Activated naive CD4-positive, alpha-beta T cell treated with anti-CD3 and anti-CD28 coated beads, Interleukin-2, amount 50 U/mL, for 72 hours (primary cell): ENCODE measurements at regions not wholly inside any gene's neighbourhood (a gene's known extent, or its start where the extent isn't known, plus 50 kb on each side); places are given as distances from the start of the nearest gene placed in this dataset.
"Not testable (repeated sequence)": the region's sequence is repeated elsewhere in the genome, so short reads cannot be mapped to it uniquely, and the experiment has no call there.

Experiments
- ATAC-seq, 2 donors: fragments of 150-1000 bp; cut with Tn5 transposase; 2 replicates each; pipeline ENCODE4 v1.10.0; 2021; ENCODE audit warnings: mild to moderate bottlenecking in 2 of 2, moderate library complexity in 2 of 2
- DNase-seq, 2 donors: peaks; one replicate each; pipeline ENCODE4 v3.0.0; 2021 to 2022; ENCODE audit warnings: low spot score in 2 of 2
- H3K27ac Mint-ChIP-seq, 2 donors: one replicate each; pipeline ENCODE4 v1.8.0; 2022; ENCODE audit warnings: mild to moderate bottlenecking in 2 of 2, mixed read lengths in 2 of 2
- H3K36me3 Mint-ChIP-seq, 2 donors: one replicate each; pipeline ENCODE4 v1.8.0; 2022; ENCODE audit warnings: mixed read lengths in 2 of 2
- H3K9me3 Mint-ChIP-seq, 2 donors: one replicate each; pipeline ENCODE4 v1.8.0; 2022; ENCODE audit warnings: mixed read lengths in 2 of 2

DNA sequence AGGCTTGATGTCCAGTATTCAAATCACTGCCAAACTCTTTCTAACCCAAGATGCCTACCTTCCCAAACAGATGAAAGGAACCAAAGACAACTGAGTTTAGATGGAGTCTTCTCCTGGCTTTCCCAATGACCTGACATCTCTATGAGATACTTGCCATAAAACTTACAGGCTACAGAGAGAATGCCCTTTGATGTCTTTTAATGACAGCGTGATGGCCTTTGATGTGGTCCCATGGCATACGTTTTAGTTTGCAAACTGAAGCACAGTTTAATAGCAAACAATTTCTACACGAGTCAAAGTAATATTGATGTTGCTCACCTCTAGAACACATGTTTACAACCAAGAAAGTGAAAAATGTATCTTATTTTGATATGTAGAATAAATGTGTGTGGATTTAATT, 73.2 kb downstream of the ZIC4 start:
- ATAC-seq = no peak
- DNase-seq = no peak
- Mint-ChIP-seq H3K27ac (no peak overlapping the region), H3K9me3 (peaks cover 2 to 7% of the 10 kb centered on the region in 2 donors), H3K36me3 (no peaks in the 10 kb centered on the region)

DNA sequence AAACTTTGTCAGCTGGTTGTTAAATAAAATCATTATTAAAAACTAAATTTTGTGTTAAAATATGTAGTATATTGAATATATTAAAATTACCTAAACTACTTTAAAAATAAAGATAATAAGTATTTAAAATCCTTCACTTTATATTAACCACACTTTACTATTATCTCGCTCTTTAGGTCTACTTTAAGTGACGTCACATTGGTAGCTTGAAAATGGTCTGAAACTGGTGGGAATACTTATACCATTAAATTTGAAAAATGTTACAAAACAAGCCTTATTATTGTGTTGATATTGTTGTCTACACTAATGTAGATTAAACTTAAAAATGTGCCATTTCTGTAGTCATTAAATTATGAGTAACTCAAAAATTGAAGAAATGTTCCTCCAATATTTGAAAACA, 77.6 kb downstream of the ZIC4 start:
- DNase-seq = no peak
- Mint-ChIP-seq H3K9me3 (peaks cover 0 to 13% of the 10 kb centered on the region in 2 donors), H3K27ac (no peak overlapping the region), H3K36me3 (no peaks in the 10 kb centered on the region)
- no peak for ATAC-seq

DNA sequence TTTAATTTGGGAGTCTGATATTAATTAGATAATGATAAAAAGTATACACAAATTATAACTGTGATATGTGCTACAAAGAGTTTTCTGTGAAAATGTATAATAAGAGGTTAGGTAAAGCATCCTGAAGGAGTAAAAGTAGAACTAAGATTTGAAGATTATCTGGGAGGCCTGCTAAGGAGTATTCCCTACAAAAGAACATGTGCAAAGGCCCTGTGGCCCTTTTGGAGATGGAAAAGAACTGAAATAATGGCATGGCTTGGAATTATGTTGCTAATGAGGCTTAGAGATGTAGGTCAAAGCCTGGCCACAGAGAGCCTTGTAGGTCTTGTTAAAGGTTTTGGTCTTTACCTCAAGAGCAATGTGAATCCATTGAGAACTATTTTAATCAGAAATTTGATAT, 82.0 kb downstream of the ZIC4 start:
- no peak for DNase-seq
- Mint-ChIP-seq H3K9me3 (peaks cover 5 to 13% of the 10 kb centered on the region in 2 donors), H3K27ac (no peak overlapping the region), H3K36me3 (no peaks in the 10 kb centered on the region)
- ATAC-seq = no peak

DNA sequence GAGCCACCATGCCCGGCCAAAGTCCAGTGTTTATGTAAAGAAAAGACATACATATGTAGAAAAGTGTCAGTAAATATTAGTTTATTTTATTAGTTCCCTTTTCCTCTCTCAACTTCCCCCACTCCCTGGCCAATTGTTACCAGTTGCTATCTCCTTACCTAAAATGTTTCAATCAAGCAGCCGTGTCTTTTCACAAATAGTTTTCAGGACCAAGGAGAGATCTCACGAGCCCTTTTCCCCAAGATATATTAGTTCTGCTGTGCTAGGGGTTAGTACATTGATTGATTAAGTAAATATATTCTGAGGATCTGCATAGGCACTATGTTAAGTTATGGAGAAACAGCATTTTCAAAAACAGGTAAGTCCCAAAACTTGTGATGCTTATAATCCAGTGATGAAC, 87.4 kb downstream of the ZIC4 start:
- DNase-seq (no peak), ATAC-seq (no peak)
- peaks cover 11 to 16% of the 10 kb centered on the region in 2 donors for H3K9me3 Mint-ChIP-seq
- peaks cover 0 to 8% of the 10 kb centered on the region in 2 donors for H3K36me3 Mint-ChIP-seq
- no peak overlapping the region for H3K27ac Mint-ChIP-seq

DNA sequence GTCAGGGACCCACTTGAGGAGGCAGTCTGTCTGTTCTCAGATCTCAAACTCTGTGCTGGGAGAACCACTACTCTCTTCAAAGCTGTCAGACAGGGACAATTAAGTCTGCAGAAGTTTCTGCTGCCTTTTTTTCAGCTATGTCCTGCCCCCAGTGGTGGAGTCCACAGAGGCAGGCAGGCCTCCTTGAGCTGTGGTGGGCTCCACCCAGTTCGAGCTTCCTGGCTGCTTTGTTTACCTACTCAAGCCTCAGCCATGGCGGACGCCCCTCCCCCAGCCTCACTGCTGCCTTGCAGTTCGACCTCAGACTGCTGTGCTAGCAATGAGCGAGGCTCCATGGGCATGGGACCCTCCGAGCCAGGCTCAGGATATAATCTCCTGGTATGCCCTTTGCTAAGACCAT, 89.3 kb downstream of the ZIC4 start:
- H3K27ac Mint-ChIP-seq, H3K36me3 Mint-ChIP-seq, ATAC-seq, DNase-seq: not testable (repeated sequence)
- H3K9me3 Mint-ChIP-seq = peaks cover 11 to 16% of the 10 kb centered on the region in 2 donors

DNA sequence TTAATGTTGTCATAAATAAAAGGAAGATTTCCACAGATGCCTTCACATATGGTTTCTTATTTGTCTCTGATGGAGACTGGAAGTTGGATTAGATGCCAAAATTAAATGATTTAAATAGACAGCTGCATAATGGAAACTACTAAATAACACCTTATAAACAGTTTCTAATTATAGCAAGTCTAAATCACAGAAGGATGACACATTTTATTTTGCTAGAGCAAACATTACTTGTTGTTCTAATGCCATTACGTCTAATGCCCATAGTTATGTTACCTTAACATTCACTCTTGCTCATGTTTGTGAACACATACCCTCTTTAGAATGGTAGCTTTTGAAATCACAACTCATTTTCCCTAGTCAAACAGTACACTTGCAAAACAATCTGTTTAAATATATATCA, 92.8 kb downstream of the ZIC4 start:
- H3K9me3 Mint-ChIP-seq = peaks cover 6 to 9% of the 10 kb centered on the region in 2 donors
- peaks cover 0 to 4% of the 10 kb centered on the region in 2 donors for H3K36me3 Mint-ChIP-seq
- ATAC-seq (no peak), DNase-seq (no peak)
- no peak overlapping the region for H3K27ac Mint-ChIP-seq

DNA sequence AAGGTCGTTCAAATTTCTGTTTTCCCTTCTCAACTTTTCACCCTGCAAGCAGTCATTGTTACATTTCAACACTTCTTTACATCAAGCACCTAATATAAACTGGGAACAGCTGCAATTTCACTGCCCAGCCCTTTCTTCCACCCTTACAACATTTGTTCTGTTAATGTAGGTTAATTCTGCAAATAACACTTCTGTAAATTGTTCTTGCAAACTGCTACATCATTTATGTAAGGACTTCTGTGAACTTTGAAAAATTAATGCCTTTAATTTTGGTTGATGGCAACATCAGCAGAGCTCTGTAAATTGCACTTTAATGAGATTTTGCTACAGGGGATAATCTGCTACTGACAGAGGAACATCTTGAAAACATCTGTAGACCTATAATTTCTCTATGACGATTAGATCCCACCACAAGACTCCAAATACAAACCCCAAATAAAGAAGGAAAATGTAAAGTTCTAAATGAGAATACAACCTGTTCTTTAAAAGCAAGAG, 93.5 kb downstream of the ZIC4 start:
- H3K9me3 Mint-ChIP-seq = peaks cover 6 to 10% of the 10 kb centered on the region in 2 donors
- peaks cover 0 to 4% of the 10 kb centered on the region in 2 donors for H3K36me3 Mint-ChIP-seq
- no peak for ATAC-seq
- DNase-seq = no peak
- H3K27ac Mint-ChIP-seq = no peak overlapping the region

DNA sequence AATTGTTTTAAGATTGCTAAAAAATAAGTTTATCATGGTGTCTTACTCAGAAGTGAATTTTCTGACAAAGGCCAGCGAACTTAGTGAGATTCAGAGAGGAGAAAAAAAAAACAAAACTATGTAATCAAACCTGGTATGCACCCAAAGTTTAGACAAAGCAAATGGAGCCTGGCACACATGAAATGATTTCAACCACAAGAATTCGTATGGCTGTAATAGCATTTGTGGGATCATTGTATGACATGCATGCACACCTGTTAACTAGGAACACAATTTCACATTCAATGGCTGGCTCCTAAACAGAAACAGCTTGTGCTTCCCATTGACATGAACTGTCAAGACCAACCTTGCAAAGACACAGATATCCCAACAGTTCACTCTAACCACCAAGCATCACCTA, 94.6 kb downstream of the ZIC4 start:
- no peak for DNase-seq
- H3K9me3 Mint-ChIP-seq = peaks cover 6 to 12% of the 10 kb centered on the region in 2 donors
- no peaks in the 10 kb centered on the region for H3K36me3 Mint-ChIP-seq
- H3K27ac Mint-ChIP-seq = no peak overlapping the region
- ATAC-seq = no peak

DNA sequence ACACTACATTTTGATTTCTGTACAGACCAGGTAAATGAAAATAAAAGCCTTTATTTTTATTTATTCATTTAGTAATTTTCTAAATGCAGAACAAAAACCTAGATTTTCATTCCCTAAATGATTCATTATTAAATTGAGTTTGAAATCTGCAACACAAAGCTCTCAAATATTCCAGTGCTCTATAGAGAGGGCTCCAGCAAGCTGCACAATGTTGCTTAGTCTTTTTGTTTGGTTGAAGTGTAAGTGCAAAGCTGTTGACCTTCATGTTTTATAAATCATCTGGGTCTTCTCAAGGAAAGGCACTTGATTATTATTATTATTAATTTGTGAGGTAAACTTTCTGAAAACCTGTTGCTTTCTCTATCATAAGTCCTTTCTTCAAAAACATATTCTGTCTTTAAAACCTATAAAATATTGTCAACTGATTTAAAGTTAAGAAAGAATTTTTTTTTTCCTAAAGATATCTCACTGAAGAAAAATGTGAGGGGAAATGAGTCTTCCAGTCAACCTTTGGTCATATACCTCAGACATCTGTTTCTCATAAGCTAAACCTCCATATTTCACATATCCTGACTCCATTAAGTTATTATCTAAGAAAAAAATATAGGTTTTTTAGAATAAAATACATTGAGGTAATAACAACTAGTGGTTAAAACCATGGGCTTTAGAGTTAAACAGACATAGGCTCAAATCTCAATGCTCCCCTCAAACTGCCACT, 100.7 kb downstream of the ZIC4 start:
- DNase-seq (no peak), ATAC-seq (no peak)
- no peak overlapping the region for H3K27ac Mint-ChIP-seq
- peaks cover 0 to 11% of the 10 kb centered on the region in 2 donors for H3K9me3 Mint-ChIP-seq
- H3K36me3 Mint-ChIP-seq = no peaks in the 10 kb centered on the region

DNA sequence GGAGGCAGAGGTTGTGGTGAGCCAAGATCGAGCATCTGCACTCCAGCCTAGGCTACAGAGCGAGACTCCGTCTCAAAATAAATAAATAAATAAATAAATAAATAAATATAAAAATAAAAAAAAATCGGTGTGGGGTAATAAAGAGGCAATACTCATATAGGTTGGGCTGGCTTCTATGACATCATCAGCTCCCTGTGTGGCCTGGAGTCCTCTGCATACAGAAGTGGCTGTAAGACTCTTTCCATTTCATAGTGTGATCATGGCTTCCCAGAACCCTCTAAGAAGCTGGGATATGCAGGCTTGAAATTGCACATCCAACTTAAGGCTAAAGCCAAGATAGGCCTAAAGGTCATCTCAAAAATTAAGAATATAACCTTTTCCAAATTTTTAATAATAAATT, 101.6 kb downstream of the ZIC4 start:
- H3K9me3 Mint-ChIP-seq = peaks cover 4 to 14% of the 10 kb centered on the region in 2 donors
- no peaks in the 10 kb centered on the region for H3K36me3 Mint-ChIP-seq
- DNase-seq = no peak
- no peak overlapping the region for H3K27ac Mint-ChIP-seq
- ATAC-seq = no peak

DNA sequence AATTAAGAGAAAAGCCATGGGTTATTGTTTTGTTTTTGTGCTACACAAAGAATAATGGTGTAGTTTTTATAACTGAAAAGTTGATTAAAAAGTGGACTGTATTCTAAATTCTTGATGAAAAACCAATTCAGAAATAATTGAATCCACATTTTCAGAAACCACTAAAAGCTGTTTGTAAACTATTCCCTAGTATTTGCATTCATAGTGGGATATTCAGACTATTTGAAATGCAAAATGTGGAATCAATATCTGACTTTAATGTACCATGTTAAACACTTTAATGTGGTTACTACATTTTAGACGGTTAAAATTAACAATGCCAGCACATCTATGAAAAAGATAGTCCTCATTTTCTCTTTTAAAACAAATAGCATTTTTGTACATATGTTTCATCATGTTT, 104.6 kb downstream of the ZIC4 start:
- ATAC-seq = no peak
- no peak overlapping the region for H3K27ac Mint-ChIP-seq
- no peak for DNase-seq

DNA sequence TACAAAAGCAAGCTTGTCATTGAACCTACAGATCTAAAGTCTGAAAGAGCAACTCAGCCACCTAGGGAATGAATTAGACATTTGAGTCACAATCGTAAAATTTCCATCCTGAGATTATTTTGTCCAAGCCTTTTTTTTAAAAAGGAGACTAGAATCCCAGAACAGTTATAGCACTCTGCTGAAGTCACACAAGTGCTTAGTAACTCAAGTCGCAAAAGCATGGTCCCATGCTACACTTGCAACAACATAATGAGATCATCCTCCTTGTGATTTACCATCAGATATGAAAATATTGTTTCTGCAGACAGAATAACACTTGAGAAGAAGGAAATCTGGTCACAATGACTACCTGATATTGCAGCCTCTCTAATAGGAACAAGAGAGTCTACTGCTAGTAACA, 106.7 kb downstream of the ZIC4 start:
- no peaks in the 10 kb centered on the region for H3K36me3 Mint-ChIP-seq
- DNase-seq = no peak
- H3K9me3 Mint-ChIP-seq = peaks cover 3 to 4% of the 10 kb centered on the region in 2 donors
- ATAC-seq = no peak
- no peak overlapping the region for H3K27ac Mint-ChIP-seq

More for the DNA sequence above, 104.6 kb downstream of the ZIC4 start:
- no peaks in the 10 kb centered on the region for H3K36me3 Mint-ChIP-seq
- peaks cover 4 to 8% of the 10 kb centered on the region in 2 donors for H3K9me3 Mint-ChIP-seq

DNA sequence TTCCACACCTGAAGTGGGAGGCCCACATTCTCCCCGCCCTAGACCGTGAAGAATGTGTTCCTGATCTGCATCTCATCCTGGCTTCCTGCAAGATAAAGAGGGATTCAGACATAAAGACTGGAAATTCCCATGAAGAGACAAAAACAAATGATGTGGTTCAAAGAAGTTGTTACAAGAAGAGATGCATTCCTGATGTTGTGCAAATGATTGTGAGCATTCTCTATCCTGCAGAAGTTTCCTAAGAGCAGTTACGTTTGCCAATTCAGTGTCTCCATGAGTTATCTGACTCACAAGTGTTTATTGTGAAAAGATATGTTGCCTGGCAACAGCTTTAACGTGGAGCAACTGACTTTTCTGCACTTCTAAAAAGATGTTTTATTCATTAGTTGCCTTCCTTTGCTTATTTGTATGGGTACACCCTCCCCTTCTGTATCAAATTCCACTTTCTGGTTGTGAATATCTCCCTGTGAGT, 107.8 kb downstream of the ZIC4 start:
- no peak for ATAC-seq
- no peak for DNase-seq
- H3K9me3 Mint-ChIP-seq = peaks cover 3 to 4% of the 10 kb centered on the region in 2 donors
- H3K27ac Mint-ChIP-seq = no peak overlapping the region
- no peaks in the 10 kb centered on the region for H3K36me3 Mint-ChIP-seq

DNA sequence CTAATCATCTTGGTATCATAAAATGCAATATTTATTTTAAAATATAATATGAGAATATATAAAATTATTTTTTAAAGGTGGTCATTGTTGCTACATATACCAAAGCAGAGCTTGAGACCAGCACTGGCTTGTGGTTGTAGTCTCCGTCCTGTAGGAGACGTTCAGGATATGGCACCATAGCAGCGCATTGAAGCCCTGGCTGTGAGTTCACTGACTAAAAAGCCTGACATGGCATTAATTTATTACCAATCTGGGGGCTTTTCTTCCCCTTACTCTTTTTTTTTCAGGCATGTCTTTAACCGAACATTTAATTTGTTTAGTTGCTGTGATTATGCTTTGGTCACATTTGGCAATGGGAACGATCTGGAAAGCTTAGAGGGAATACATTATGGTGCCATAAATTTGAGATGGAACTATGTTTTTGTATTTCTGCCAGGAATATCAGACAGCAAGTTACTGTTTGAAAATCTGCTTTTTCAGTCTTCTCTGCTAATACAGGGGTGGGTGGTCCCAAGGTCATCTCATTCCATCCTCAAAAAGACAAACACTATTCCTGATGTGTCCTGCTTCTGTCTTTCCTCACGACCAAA, 108.5 kb downstream of the ZIC4 start:
- H3K27ac Mint-ChIP-seq = no peak overlapping the region
- peaks cover 3 to 4% of the 10 kb centered on the region in 2 donors for H3K9me3 Mint-ChIP-seq
- ATAC-seq (no peak), DNase-seq (no peak)
- H3K36me3 Mint-ChIP-seq = no peaks in the 10 kb centered on the region

DNA sequence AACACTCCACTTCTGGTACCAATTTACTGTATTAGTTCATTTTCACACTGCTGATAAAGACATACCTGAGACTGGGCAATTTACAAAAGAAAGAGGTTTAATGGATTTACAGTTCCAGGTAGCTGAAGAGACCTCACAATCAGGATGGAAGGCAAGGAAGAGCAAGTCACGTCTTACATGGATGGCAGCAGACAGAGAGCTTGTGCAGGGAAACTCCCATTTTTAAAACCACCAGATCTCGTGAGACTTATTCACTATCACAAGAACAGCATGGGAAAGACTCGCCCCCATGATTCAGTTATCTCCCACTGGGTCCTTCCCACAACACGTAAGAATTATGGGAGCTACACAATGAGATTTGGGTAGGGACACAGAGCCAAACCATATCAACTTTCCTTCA, 119.0 kb downstream of the ZIC4 start:
- ATAC-seq = not testable (repeated sequence)

DNA sequence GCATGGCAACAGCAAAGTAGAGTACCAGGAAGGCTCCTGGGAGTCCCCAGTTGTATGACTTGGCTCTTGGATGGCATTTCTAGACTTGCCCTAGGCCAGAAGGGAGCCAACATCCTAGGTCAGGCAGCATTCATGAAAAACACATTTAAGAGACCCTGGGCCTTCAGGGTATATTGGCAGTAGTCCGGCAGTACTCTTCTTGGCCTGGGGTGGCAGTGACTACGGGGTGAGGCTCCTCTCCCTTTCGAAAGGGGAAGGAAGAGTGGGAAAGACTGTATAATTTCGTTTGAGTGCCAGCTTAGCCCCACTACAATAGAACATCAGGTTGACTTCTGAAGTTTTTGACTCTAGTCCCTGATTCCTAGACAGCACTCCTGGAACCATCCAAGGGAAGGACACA, 136.4 kb downstream of the ZIC4 start:
- Mint-ChIP-seq H3K27ac (no peak overlapping the region), H3K36me3 (peaks cover 0 to 5% of the 10 kb centered on the region in 2 donors), H3K9me3 (peaks cover 12 to 25% of the 10 kb centered on the region in 2 donors)
- ATAC-seq = no peak
- DNase-seq = no peak

More for the DNA sequence above, 119.0 kb downstream of the ZIC4 start:
- not testable (repeated sequence) for H3K27ac Mint-ChIP-seq, H3K36me3 Mint-ChIP-seq, DNase-seq
- peaks cover 12 to 14% of the 10 kb centered on the region in 2 donors for H3K9me3 Mint-ChIP-seq

DNA sequence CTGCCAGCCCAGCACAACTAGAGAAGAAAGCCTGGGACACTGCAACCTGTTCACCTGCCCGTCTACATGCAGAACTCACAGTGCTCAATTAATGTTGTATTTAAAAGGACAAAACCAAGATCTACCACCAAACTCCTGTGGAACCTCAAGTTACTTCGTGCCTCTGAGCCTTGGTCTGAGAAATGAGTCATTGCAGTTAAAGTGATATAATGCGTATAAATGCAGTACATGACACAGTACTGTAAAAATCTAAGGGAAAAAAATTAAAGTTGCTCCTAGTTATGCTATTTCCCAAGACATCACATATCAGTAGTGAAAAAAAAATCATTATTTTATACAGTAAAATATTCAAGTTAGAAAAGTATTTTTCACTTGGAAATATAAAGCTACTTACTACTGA, 138.9 kb downstream of the ZIC4 start:
- DNase-seq (no peak), ATAC-seq (no peak)
- H3K27ac Mint-ChIP-seq = no peak overlapping the region
- peaks cover 0 to 5% of the 10 kb centered on the region in 2 donors for H3K36me3 Mint-ChIP-seq
- peaks cover 12 to 21% of the 10 kb centered on the region in 2 donors for H3K9me3 Mint-ChIP-seq

DNA sequence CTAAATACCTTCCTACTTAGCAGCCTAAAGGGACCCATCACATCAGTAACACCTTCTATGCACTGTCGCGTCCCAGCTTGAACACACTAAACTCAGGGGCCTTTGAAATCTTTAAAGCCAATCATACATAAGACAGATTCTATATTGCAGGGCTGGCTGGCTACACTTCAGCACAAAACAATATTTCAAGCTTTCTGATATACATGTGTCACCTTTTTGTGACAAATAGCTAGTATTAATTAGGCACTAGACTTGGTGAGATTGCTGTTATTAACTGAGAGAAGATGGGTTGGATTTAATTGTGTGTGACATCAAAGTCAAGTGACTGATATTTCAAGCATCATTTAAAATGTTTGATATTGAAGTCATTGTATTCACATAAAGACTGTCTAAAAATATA, 148.4 kb downstream of the ZIC4 start:
- no peak for ATAC-seq
- DNase-seq = no peak
- Mint-ChIP-seq H3K27ac (no peak overlapping the region), H3K9me3 (peaks cover 4 to 6% of the 10 kb centered on the region in 2 donors), H3K36me3 (no peaks in the 10 kb centered on the region)
